ENCODE measurements at regions not wholly inside any gene's neighbourhood (a gene's known extent, or its start where the extent isn't known, plus 50 kb on each side); places are given as distances from the start of the nearest gene placed in this dataset.
A peak's percentile ranks its signal among the peaks of the same experiment; 100 is the strongest.

GRCh38 chr3:197438906-197439305 lies 116.9 kb downstream of the BDH1 start:
- FAIRE-seq (peak; percentile 68), ATAC-seq (no peak), DNase-seq (ENCODE audit: low read depth, low spot score) (no peak)
- Histone ChIP-seq H3K4me1 (ENCODE audit: control insufficient read depth, insufficient read depth, low read length) (no peaks in the 10 kb centered on the region), H3K27me3 (replicated peaks in 1 of 2; ENCODE audit: control insufficient read depth in 2 of 2, insufficient read depth in 2 of 2, low read length in 1 of 2) (no peaks in the 10 kb centered on the region), H3K36me3 (ENCODE audit: control insufficient read depth in 2 of 2, insufficient read depth in 2 of 2, low read length in 1 of 2) (no peaks in the 10 kb centered on the region), H3K27ac (ENCODE audit: control insufficient read depth, insufficient read depth) (no peak overlapping the region), H4K20me1 (ENCODE audit: control insufficient read depth, insufficient read depth) (no peaks in the 10 kb centered on the region), H3K4me2 (ENCODE audit: control insufficient read depth, insufficient read depth) (no peak overlapping the region), H3K9ac (ENCODE audit: control insufficient read depth, insufficient read depth, low read length) (no peak overlapping the region), H3K4me3 (no peak overlapping the region), H2AFZ (ENCODE audit: control insufficient read depth, low read depth, low read length) (no peak overlapping the region), H3K79me2 (ENCODE audit: control insufficient read depth, insufficient read depth, low read length) (no peaks in the 10 kb centered on the region), H3K9me3 (replicated peaks; ENCODE audit: control insufficient read depth, insufficient read depth, low read length) (no peaks in the 10 kb centered on the region)
- intact Hi-C loops (cut with micrococcal nuclease; ENCODE audit: unreplicated experiment): no loop called here
- no TSS peak for BruUV-seq (replicated peaks)
- in situ Hi-C loops (cut with MboI): no loop called here
- WGBS (ENCODE audit: insufficient coverage, insufficient replicate concordance, low lambda C conversion rate, missing lambda C conversion rate): 87% methylated on average over 3 of the region's 3 CpGs
- ChIA-PET POLR2A (no interaction called here), RAD21 (ENCODE audit: unreplicated experiment) (no interaction called here), CTCF (no interaction called here), SMC1A (ENCODE audit: uncharacterized antibody, unreplicated experiment) (interaction anchor here (0.5 to 0.6 kb wide), 2 partner anchors 35 to 103 kb away, joined by 3 to 5 read pairs; no protein-coding TSS in a partner anchor)
- TF ChIP-seq ATF2 (IDR thresholded peaks at IDR 0.05; ENCODE audit: low read length) (no peak), ZBTB40 (IDR thresholded peaks at IDR 0.05; ENCODE audit: borderline replicate concordance) (no peak), YBX1 (IDR thresholded peaks at IDR 0.05) (no peak), NRF1 (conservative IDR thresholded peaks at IDR 0.05; ENCODE audit: low read depth, low read length) (no peak), LARP7 (IDR thresholded peaks at IDR 0.05) (no peak), GATAD2B (conservative IDR thresholded peaks at IDR 0.05; ENCODE audit: low read depth) (no peak), CUX1 (IDR thresholded peaks at IDR 0.05; ENCODE audit: insufficient replicate concordance, low read depth, low read length) (no peak), BCLAF1 (IDR thresholded peaks at IDR 0.05) (no peak), DPF2 (IDR thresholded peaks at IDR 0.05) (no peak)

All from GM12878 (cell line).